ENCODE measurements at regions not wholly inside any gene's neighbourhood (a gene's known extent, or its start where the extent isn't known, plus 50 kb on each side); places are given as distances from the start of the nearest gene placed in this dataset.

DNA sequence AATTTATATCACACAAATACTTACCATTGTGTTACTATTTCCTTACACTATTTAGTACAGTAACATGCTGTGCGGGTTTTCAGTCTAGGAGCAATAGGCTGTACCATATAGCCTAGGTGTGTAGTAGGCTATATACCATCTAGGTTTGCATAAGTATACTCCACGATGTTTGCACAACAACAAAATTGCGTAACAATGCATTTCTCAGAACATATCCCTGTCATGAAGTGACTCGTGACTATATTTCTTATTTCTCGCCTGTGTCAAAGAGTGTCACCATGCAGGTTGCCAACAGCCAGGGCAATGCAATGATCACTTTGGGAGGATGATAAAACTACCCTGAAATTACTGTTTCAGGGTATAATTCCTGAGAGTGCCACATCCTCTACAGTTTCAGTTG lies 65.6 kb upstream of the CD180 start:
- Mint-ChIP-seq H3K27me3 (no peaks in the 10 kb centered on the region), H3K4me1 (ENCODE audit: low read depth) (no peaks in the 10 kb centered on the region), H3K27ac (no peak overlapping the region), H3K36me3 (ENCODE audit: low read depth) (no peaks in the 10 kb centered on the region), H3K4me3 (no peak overlapping the region), H3K9me3 (no peaks in the 10 kb centered on the region)
- intact Hi-C loops (cut with micrococcal nuclease), result no loop called here

DNA sequence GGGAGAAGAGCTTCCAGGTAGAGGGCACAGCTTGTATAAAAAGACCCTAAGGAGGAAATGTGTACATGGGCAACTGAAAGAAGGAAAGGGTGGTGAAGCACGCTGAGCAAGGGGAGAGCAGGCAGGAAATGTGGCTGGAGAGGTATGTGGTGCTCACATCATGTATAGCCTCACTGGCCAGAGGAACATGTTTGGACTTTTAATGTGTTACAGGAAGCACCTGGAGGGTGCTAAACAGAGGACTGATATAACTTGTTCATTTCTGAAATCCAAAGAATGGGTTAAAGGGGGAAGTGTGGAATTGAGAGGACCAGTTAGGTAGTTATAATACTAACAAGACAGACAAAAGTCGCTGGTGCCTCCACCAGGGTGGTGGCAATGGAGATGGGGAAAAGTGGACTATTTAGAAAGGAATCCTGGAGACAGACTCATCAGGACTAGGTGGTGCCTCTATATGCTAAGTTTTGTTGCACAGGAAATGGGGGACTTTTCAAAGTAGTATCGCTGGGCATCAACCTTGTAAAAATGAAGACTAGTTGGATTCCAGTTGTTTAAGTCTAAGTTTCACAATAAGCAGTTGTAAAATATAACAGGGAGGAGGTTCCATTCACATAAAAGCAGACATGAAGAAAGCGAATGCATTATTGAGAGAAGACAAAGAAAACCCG lies 63.1 kb upstream of the CD180 start:
- intact Hi-C loops (cut with micrococcal nuclease), result no loop called here
- H3K27ac Mint-ChIP-seq, result no peak overlapping the region
- H3K4me1 Mint-ChIP-seq (ENCODE audit: low read depth), result no peaks in the 10 kb centered on the region
- H3K27me3 Mint-ChIP-seq, result no peaks in the 10 kb centered on the region
- no peak overlapping the region for H3K4me3 Mint-ChIP-seq
- H3K9me3 Mint-ChIP-seq, result no peaks in the 10 kb centered on the region
- no peaks in the 10 kb centered on the region for H3K36me3 Mint-ChIP-seq (ENCODE audit: low read depth)

DNA sequence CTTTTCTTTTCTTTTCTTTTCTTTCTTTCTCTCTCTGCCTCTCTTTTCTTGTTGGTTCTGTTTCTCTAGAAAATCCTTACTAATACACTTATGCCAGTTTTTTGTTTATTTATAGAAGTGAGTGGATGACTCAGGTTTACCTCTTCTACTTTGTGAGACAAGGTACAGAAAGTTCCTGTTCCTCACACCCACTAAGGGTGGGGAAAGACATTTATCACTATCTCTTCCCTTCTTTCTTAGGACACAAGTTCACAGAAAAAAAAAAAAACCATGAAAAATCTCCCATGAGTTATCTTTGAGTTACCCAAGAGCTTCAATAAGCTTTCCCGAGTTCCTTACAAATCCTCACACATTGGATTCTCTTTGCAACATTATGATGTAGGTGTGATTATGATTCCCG lies 60.9 kb upstream of the CD180 start:
- Mint-ChIP-seq H3K36me3 (ENCODE audit: low read depth) (no peaks in the 10 kb centered on the region), H3K4me1 (ENCODE audit: low read depth) (no peaks in the 10 kb centered on the region), H3K27me3 (no peaks in the 10 kb centered on the region), H3K27ac (no peak overlapping the region), H3K9me3 (peaks cover 8% of the 10 kb centered on the region), H3K4me3 (no peak overlapping the region)
- intact Hi-C loops (cut with micrococcal nuclease), result no loop called here

DNA sequence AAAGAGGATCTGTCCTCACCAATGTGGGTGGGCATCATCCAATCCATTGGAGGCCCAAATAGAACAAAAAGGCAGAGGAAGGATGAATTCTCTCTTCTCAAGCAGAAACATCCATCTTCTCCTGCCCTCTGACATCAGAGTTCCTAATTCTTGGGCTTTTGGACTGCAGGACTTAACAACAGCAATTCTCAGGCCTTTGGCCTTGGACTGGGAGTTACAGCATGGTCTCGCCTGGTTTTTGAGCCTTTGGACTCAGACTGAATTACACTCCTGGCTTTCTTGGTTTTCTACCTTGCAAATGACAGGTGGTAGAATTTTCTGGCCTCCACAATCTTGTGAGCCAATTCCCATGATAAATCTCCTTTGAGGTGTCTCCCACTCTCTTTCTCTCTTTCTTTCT lies 60.5 kb upstream of the CD180 start:
- Mint-ChIP-seq H3K4me3 (no peak overlapping the region), H3K27me3 (no peaks in the 10 kb centered on the region), H3K4me1 (ENCODE audit: low read depth) (no peaks in the 10 kb centered on the region), H3K36me3 (ENCODE audit: low read depth) (no peaks in the 10 kb centered on the region), H3K27ac (no peak overlapping the region), H3K9me3 (peaks cover 10% of the 10 kb centered on the region)
- intact Hi-C loops (cut with micrococcal nuclease), result no loop called here

DNA sequence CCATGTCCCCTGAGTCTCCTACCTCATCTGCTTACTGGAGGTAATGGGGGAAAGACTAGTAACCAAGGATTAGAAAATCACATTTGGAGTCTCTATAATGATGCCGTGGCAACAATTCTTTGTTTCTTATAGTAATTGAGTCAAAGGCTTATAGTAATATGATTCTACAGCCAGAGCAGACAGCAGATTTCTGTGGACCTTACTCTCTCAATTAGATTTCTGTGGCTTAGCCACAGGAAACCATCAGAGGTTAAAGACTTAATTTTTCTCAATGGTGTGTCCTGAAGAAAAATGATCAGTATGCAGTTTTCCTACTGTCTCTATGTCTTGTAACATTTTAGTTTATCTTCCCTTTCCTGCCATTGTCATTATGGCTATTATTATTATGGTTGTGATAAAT lies 59.3 kb upstream of the CD180 start:
- Mint-ChIP-seq H3K27ac (no peak overlapping the region), H3K4me1 (ENCODE audit: low read depth) (no peaks in the 10 kb centered on the region), H3K9me3 (peaks cover 10% of the 10 kb centered on the region), H3K27me3 (no peaks in the 10 kb centered on the region), H3K4me3 (no peak overlapping the region), H3K36me3 (ENCODE audit: low read depth) (no peaks in the 10 kb centered on the region)
- intact Hi-C loops (cut with micrococcal nuclease), result no loop called here

DNA sequence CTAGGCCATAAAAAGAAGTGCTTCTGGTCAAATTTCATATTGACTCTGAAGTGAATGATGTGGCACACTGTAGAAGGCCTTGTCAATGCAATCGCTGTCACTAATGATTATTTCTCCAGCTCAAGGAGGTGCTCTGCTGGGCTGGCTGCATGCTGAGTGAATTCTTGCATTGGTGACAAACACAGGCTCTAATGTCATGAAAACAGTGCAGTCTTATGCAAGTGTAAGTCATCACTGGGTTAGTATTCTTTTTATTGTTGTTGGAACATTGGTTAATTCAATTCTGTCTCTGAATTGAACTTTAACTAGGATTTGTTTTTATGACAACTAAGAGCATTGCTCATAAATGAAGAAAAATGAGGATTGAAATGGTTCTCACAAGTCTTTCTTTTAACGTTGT lies 57.3 kb upstream of the CD180 start:
- intact Hi-C loops (cut with micrococcal nuclease), result no loop called here
- Mint-ChIP-seq H3K4me1 (ENCODE audit: low read depth) (no peaks in the 10 kb centered on the region), H3K27me3 (no peaks in the 10 kb centered on the region), H3K36me3 (ENCODE audit: low read depth) (no peaks in the 10 kb centered on the region), H3K4me3 (no peak overlapping the region), H3K9me3 (peaks cover 10% of the 10 kb centered on the region), H3K27ac (no peak overlapping the region)

DNA sequence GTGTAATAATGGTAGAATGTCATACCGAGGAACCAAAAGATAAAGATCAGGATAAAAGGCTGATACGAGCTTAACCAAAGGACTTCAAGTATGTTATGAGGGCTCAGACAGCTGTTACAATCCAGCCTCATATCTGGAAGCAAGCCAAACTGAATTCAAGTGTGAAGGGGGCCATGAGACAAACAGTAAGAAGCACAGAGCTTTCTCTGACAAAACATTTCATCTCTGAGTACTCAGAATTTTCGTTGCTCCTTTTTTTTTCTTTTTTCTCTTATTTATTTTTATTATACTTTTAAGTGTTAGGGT lies 52.9 kb upstream of the CD180 start:
- Mint-ChIP-seq H3K36me3 (ENCODE audit: low read depth) (no peaks in the 10 kb centered on the region), H3K27me3 (no peaks in the 10 kb centered on the region), H3K4me3 (no peak overlapping the region), H3K4me1 (ENCODE audit: low read depth) (peaks cover 5% of the 10 kb centered on the region), H3K27ac (no peak overlapping the region), H3K9me3 (peaks cover 10% of the 10 kb centered on the region)
- intact Hi-C loops (cut with micrococcal nuclease), result loop anchor here (5.0 to 10.0 kb wide), 4 partner anchors 148 to 1215 kb away; no protein-coding TSS in a partner anchor

DNA sequence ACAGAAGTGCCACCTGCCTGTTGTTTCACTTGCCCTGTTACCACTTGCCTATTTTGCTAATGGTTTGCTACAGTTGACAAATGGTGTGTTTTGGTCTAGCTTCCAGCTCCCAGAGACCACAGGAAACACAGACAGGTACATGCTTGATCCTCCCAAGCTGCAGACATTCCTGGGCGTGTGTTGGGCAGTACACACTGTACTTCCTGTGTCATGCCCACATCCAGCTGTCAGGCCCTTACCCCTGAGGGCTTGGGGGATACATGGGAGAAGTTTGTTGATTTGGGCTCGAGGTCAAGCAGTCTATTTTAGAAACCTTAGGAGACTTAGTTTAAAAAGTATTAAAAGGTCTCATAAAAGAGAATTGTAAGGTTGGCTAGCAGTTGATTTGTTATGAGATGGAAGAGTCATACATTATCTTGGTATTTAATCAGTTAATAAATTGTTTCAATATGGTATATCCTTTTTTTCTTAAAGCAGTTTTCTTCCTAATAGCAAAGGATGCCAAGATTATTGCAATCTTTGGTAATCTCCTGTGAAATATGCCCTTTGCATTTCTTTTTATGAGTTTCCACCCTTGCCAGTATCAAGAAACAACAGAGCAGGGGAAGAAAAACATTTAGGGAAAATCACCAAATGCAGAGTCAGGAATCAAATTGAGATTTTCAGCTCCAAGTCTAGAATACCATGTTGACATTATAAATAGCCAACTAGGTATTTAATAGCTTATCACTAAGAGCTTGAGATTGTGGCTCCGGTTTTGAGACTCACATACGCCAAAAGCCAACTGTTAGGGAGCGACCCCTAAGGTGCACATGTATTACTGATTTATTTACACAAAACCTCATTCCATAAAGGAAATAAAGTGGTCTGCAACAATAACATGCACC lies 52.3 kb upstream of the CD180 start:
- no peaks in the 10 kb centered on the region for H3K36me3 Mint-ChIP-seq (ENCODE audit: low read depth)
- peaks cover 10% of the 10 kb centered on the region for H3K9me3 Mint-ChIP-seq
- H3K4me3 Mint-ChIP-seq, result no peak overlapping the region
- peaks cover 5% of the 10 kb centered on the region for H3K4me1 Mint-ChIP-seq (ENCODE audit: low read depth)
- no peak overlapping the region for H3K27ac Mint-ChIP-seq
- intact Hi-C loops (cut with micrococcal nuclease), result loop anchor here (5.0 to 10.0 kb wide), 4 partner anchors 148 to 1216 kb away; no protein-coding TSS in a partner anchor
- no peaks in the 10 kb centered on the region for H3K27me3 Mint-ChIP-seq

DNA sequence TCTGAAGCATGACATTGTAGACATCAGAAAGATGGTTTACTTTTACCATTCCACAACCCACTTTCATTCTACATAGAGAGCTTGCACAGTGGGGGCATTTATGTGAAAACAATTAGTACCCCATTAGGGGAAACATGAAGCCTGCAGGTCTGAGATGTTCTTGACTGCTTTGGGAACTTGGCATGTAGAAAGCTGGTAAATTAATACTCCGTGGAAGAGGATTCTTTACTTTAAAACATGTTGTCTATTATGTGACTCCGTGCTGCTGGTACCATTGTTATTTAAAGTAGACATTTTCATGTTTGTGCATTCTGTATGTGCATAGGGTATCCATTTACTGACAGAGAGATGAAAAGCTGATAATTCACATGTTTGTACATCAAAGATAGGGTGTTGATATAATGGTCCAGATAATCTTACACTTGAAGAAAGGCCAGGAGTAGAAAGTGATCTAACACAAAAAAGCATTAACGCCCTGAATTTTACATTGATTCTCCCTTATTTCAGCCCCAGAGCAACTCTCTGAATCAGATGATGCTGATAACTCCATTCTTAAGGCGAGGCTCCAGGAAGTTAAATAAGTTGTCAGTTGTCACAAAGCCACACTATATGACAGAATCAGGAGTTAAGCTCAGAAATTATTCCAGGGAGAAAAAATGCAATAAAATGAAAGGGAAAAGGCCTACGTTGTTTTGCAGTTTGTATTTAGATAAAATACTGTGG lies 50.1 kb upstream of the CD180 start:
- no peaks in the 10 kb centered on the region for H3K36me3 Mint-ChIP-seq (ENCODE audit: low read depth)
- no peaks in the 10 kb centered on the region for H3K9me3 Mint-ChIP-seq
- no peak overlapping the region for H3K27ac Mint-ChIP-seq
- H3K4me3 Mint-ChIP-seq, result no peak overlapping the region
- H3K27me3 Mint-ChIP-seq, result no peaks in the 10 kb centered on the region
- intact Hi-C loops (cut with micrococcal nuclease), result loop anchor here (2.0 to 10.0 kb wide), 5 partner anchors 151 to 1218 kb away; no protein-coding TSS in a partner anchor
- H3K4me1 Mint-ChIP-seq (ENCODE audit: low read depth), result peaks cover 10% of the 10 kb centered on the region
